Heart left ventricle (tissue), 13 donors: ENCODE measurements at regions not wholly inside any gene's neighbourhood (a gene's known extent, or its start where the extent isn't known, plus 50 kb on each side); places are given as distances from the start of the nearest gene placed in this dataset.

Experiments used
- POLR2A ChIP-seq, 2 donors: fragments of 450-650 bp; IDR thresholded peaks; one replicate each; pipeline ENCODE4 v1.6.1; 2017; ENCODE audit warnings: antibody characterized with exemption in 2 of 2, mild to moderate bottlenecking in 2 of 2, moderate library complexity in 2 of 2
- TF ChIP-seq, protein P1 (sequence below), 12 donors: fragments of 200-600 bp; sonication (generic) in 4 of 12; IDR thresholded peaks; one replicate each; pipeline versions ENCODE4 v1.5.0 to v1.8.0; 2018 to 2022; ENCODE audit warnings: antibody characterized with exemption in 12 of 12, mild to moderate bottlenecking in 5 of 12
- donor health status: ischemic (EF 13 %, LVEDD 7.1; RV severe dilation, severe dysfunction).
- donor health status: DM: no; HTN: yes; CAD: no.
- donor health status: DM: no; HTN: no; CAD: no.
- donor health status: ischemic (EF 25% LVEDD 6.9; RV normal size, moderate dysfunction).
- donor health status: ischemic (EF 25% LVEDD 5.7; RV mildly dilated, moderate dysfunction).
- donor health status: ischemic (EF 35%, LVEDD 5.7; RV mildly dilated, moderate dysfunction).
- donor health status: nonischemic (EF 11% LVEDD 7.7; RV severe dilation, severe dysfunction).
- donor health status: DM: yes; HTN: yes; CAD: no.
- donor health status: PGD.
- donor health status: ischemic (EF 29% LVEDD 5.4; RV normal size, mild dysfunction).
- donor health status: nonischemic (EF 23%, LVEDD 6.1; RV moderate dilation, normal function).

DNA sequence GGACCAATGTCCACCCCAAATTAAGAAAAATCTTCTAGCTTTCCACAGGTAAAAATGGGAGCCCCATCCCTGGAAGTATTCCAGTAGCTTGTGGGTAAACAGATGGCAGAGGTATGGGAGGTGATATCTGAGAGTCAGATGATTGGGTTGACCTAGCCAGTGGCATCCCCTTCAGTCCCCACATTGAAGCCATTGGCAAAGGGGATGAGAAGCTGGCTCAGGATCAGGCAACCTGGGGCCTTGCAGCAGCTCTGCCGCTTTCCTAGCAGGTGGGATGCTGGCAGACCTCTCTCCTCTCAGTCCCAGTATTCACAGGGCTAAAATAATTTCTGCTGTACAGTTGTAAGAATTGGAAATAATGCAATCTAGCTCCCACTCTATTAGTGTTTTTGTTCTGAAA, 108.9 kb upstream of the KCNG1 start:
- TF ChIP-seq, protein P1, sequence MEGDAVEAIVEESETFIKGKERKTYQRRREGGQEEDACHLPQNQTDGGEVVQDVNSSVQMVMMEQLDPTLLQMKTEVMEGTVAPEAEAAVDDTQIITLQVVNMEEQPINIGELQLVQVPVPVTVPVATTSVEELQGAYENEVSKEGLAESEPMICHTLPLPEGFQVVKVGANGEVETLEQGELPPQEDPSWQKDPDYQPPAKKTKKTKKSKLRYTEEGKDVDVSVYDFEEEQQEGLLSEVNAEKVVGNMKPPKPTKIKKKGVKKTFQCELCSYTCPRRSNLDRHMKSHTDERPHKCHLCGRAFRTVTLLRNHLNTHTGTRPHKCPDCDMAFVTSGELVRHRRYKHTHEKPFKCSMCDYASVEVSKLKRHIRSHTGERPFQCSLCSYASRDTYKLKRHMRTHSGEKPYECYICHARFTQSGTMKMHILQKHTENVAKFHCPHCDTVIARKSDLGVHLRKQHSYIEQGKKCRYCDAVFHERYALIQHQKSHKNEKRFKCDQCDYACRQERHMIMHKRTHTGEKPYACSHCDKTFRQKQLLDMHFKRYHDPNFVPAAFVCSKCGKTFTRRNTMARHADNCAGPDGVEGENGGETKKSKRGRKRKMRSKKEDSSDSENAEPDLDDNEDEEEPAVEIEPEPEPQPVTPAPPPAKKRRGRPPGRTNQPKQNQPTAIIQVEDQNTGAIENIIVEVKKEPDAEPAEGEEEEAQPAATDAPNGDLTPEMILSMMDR (IDR thresholded peaks at IDR 0.05), result no peak
- no peak for TF ChIP-seq POLR2A (IDR thresholded peaks at IDR 0.05)
